NCI-H345 treated with DMSO at 0.1 percent for 48 hours (cell line): ENCODE measurements at regions not wholly inside any gene's neighbourhood (a gene's known extent, or its start where the extent isn't known, plus 50 kb on each side); places are given as distances from the start of the nearest gene placed in this dataset.

ENCODE experiments used
- DNase-seq: peaks from one replicate; lab custom pipeline; 2025; ENCODE audit not compliant: unreplicated experiment; lab: John Stamatoyannopoulos, UW

GRCh38 chr2:209344349-209344748, 79.5 kb upstream of the MAP2 start:
- DNase-seq, result no peak

- DNase-seq, result no peak
Observed at GRCh38 chr2:209348433-209348832, 75.4 kb upstream of the MAP2 start.

- DNase-seq, result no peak
Observed at GRCh38 chr2:209351636-209352035, 72.2 kb upstream of the MAP2 start.

GRCh38 chr2:209358992-209359391, 64.9 kb upstream of the MAP2 start:
- no peak for DNase-seq

- no peak for DNase-seq
Observed at GRCh38 chr2:209367075-209367747, 56.6 kb upstream of the MAP2 start.

GRCh38 chr2:209368406-209368805, 55.4 kb upstream of the MAP2 start:
- DNase-seq, result no peak

GRCh38 chr2:209368914-209369313, 54.9 kb upstream of the MAP2 start:
- DNase-seq, result no peak

- no peak for DNase-seq
Observed at GRCh38 chr2:209369656-209370055, 54.2 kb upstream of the MAP2 start.

GRCh38 chr2:209371407-209371806, 52.4 kb upstream of the MAP2 start:
- DNase-seq, result no peak
